OCI-LY7 (cell line): ENCODE measurements at regions not wholly inside any gene's neighbourhood (a gene's known extent, or its start where the extent isn't known, plus 50 kb on each side); places are given as distances from the start of the nearest gene placed in this dataset.
"Not testable (repeated sequence)": the region's sequence is repeated elsewhere in the genome, so short reads cannot be mapped to it uniquely, and the experiment has no call there.

Experiments
- BruUV-seq: library from RNA; stranded (reverse); fragments of 400-500 nt; replicated peaks from 2 replicates; lab custom pipeline; 2021; lab: Mats Ljungman, UMichigan
- CTCF ChIA-PET: fragments of 300-600 bp; sonication (Branson Sonifier 250); formaldehyde crosslinking; loops from one replicate; lab custom pipeline; 2022; ENCODE audit warnings: antibody characterized with exemption; ENCODE audit not compliant: unreplicated experiment; lab: Charles Lee
- POLR2A ChIA-PET: fragments of 300-600 bp; sonication (Branson Sonifier 250); formaldehyde crosslinking; loops from one replicate; lab custom pipeline; 2022; ENCODE audit warnings: antibody characterized with exemption; lab: Charles Lee
- DNase-seq: peaks from one replicate; pipeline ENCODE4 v3.0.0-alpha.2; 2015; ENCODE audit warnings: low spot score
- H2AFZ ChIP-seq: fragments of 200-600 bp; sonication (generic), shearing (Covaris generic); 2 replicates; pipeline ENCODE4 v1.6.1; 2014; ENCODE audit warnings: mild to moderate bottlenecking, antibody characterized with exemption, low read length, moderate library complexity
- H3K27ac ChIP-seq: fragments of 200-600 bp; sonication (generic); 2 replicates; pipeline ENCODE4 v1.5.1; 2014; ENCODE audit warnings: mixed run types, low read depth, mild to moderate bottlenecking, moderate library complexity, low read length, inconsistent platforms; ENCODE audit not compliant: poor library complexity, severe bottlenecking
- H3K36me3 ChIP-seq: fragments of 200-600 bp; sonication (generic); 2 replicates; pipeline ENCODE4 v1.6.1; 2014; ENCODE audit warnings: mild to moderate bottlenecking, antibody characterized with exemption, low read length, moderate library complexity, mixed read lengths; ENCODE audit not compliant: insufficient read depth
- H3K4me1 ChIP-seq: fragments of 200-600 bp; sonication (generic); 2 replicates; pipeline ENCODE4 v1.5.1; 2014; ENCODE audit warnings: mild to moderate bottlenecking, low read length; ENCODE audit not compliant: insufficient read depth, poor library complexity, severe bottlenecking
- H3K4me2 ChIP-seq: fragments of 200-600 bp; sonication (generic); 2 replicates; pipeline ENCODE4 v1.6.1; 2014; ENCODE audit warnings: mild to moderate bottlenecking, low read length
- H3K4me3 ChIP-seq: fragments of 200-600 bp; sonication (generic); 2 replicates; pipeline ENCODE4 v1.5.1; 2014; ENCODE audit warnings: mild to moderate bottlenecking, low read depth, low read length; ENCODE audit not compliant: poor library complexity, severe bottlenecking
- H3K79me2 ChIP-seq: fragments of 200-600 bp; sonication (generic); 2 replicates; pipeline ENCODE4 v1.6.1; 2016; ENCODE audit warnings: low read depth, mild to moderate bottlenecking, low read length, moderate library complexity, mixed read lengths; ENCODE audit not compliant: insufficient read depth
- H3K9me2 ChIP-seq: fragments of 200-600 bp; sonication (generic); 2 replicates; pipeline ENCODE4 v1.6.1; 2016; ENCODE audit warnings: mild to moderate bottlenecking, low read length, mixed read lengths; ENCODE audit not compliant: insufficient read depth
- H3K9me3 ChIP-seq: fragments of 200-600 bp; sonication (generic); 2 replicates; pipeline ENCODE4 v1.6.1; 2014; ENCODE audit warnings: mild to moderate bottlenecking, mixed run types, low read length, mixed read lengths
- H4K20me1 ChIP-seq: fragments of 200-600 bp; sonication (generic); 2 replicates; pipeline ENCODE4 v1.6.1; 2014; ENCODE audit warnings: mild to moderate bottlenecking, antibody characterized with exemption, low read length, moderate library complexity, mixed read lengths; ENCODE audit not compliant: insufficient read depth
- EZH2phosphoT487 ChIP-seq: fragments of 200-600 bp; sonication (generic); IDR thresholded peaks from 2 replicates; pipeline ENCODE4 v1.6.1; 2018; ENCODE audit warnings: low read depth, borderline replicate concordance, mild to moderate bottlenecking, mixed run types, antibody characterized with exemption, low read length, moderate library complexity, mixed read lengths
- intact Hi-C: fragments of 100-400 bp; cut with micrococcal nuclease; formaldehyde crosslinking; loops from one replicate; pipeline ENCODE4 v1.10.0; 2022; ENCODE audit not compliant: unreplicated experiment
- TF ChIP-seq, protein P1 (sequence below): fragments of 200-600 bp; sonication (generic); conservative IDR thresholded peaks from 2 replicates; pipeline ENCODE4 v1.5.1; 2014; ENCODE audit warnings: mild to moderate bottlenecking, antibody characterized with exemption, low read length, moderate library complexity, mixed read lengths

DNA sequence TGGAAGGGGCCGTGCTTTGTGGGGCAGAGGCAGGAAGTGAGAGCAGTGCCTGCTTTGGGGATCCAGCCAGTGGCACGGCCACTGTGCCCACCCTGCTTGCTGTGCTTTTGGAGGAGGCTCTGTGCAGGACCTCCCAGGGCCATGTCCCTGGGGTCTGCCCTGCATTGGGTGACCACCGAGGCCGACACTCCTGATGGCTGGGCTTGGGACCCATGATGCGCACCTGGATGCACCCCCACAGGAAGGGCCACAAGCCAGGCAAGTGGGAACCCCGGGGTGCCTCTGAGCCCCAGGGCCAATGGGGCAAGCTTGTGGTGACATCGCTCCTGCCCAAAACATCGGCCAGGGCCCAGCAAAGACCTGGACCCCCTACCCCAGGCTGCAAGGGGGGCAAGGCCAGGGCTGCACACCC lies 738.6 kb upstream of the GJE1 start:
- H3K4me2 ChIP-seq: no peak overlapping the region
- no peaks in the 10 kb centered on the region for H3K4me1 ChIP-seq
- intact Hi-C loops: no loop called here
- no peaks in the 10 kb centered on the region for H3K9me3 ChIP-seq
- H3K9me2 ChIP-seq: no peaks in the 10 kb centered on the region
- H3K27ac ChIP-seq: no peak overlapping the region
- H4K20me1 ChIP-seq: no peaks in the 10 kb centered on the region
- no peak for DNase-seq
- ChIA-PET POLR2A (interaction anchor here (0.6 kb wide), 1 partner anchor 153 kb away, joined by 3 read pairs; no protein-coding TSS in a partner anchor), CTCF (no interaction called here)
- TF ChIP-seq EZH2phosphoT487: no peak
- TF ChIP-seq, protein P1, sequence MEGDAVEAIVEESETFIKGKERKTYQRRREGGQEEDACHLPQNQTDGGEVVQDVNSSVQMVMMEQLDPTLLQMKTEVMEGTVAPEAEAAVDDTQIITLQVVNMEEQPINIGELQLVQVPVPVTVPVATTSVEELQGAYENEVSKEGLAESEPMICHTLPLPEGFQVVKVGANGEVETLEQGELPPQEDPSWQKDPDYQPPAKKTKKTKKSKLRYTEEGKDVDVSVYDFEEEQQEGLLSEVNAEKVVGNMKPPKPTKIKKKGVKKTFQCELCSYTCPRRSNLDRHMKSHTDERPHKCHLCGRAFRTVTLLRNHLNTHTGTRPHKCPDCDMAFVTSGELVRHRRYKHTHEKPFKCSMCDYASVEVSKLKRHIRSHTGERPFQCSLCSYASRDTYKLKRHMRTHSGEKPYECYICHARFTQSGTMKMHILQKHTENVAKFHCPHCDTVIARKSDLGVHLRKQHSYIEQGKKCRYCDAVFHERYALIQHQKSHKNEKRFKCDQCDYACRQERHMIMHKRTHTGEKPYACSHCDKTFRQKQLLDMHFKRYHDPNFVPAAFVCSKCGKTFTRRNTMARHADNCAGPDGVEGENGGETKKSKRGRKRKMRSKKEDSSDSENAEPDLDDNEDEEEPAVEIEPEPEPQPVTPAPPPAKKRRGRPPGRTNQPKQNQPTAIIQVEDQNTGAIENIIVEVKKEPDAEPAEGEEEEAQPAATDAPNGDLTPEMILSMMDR: no peak
- BruUV-seq: no TSS peak
- H3K36me3 ChIP-seq: no peaks in the 10 kb centered on the region
- H2AFZ ChIP-seq: no peak overlapping the region
- no peaks in the 10 kb centered on the region for H3K79me2 ChIP-seq
- no peak overlapping the region for H3K4me3 ChIP-seq

DNA sequence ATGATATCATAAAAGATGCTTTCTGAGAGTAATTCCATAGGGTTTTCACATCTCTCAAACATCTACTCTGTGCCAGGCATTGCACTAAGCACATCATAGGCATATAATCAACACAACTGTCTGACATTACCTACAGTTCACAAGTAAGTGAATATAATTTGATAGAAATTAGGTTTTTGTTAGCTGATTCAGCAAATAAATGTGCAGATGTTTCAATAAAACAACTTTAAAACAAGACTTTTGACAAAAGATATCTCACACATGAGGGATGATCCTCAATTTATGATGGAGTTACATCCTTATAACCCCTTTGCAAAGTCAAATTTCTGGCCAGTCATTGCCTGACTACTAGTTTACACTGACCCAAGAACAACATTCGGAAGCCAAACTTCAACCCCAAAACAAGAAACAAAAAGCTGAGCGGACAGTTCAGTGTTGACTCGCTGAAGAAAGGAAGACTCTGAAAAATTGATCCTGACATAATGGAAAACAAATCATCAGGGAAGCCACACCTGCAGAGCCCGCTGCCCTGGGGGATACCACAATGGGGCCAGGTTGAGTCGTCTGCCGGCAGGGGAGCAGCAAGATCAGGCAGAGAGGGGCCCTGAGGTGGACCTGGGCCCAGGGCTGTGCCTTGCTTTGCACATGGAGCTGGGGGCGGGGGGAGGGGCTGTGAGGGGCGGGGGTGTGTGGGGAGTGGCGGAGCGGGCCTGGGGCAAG lies 739.2 kb upstream of the GJE1 start:
- Histone ChIP-seq H3K9me3 (no peaks in the 10 kb centered on the region), H3K4me1 (no peaks in the 10 kb centered on the region), H3K4me3 (no peak overlapping the region), H2AFZ (no peak overlapping the region), H4K20me1 (no peaks in the 10 kb centered on the region), H3K36me3 (no peaks in the 10 kb centered on the region), H3K9me2 (no peaks in the 10 kb centered on the region), H3K4me2 (no peak overlapping the region), H3K79me2 (no peaks in the 10 kb centered on the region), H3K27ac (no peak overlapping the region)
- TF ChIP-seq, protein P1: no peak
- no peak for TF ChIP-seq EZH2phosphoT487
- BruUV-seq: no TSS peak
- no peak for DNase-seq
- ChIA-PET POLR2A (interaction anchor here (0.6 kb wide), 1 partner anchor 154 kb away, joined by 3 read pairs; no protein-coding TSS in a partner anchor), CTCF (no interaction called here)
- intact Hi-C loops: no loop called here

DNA sequence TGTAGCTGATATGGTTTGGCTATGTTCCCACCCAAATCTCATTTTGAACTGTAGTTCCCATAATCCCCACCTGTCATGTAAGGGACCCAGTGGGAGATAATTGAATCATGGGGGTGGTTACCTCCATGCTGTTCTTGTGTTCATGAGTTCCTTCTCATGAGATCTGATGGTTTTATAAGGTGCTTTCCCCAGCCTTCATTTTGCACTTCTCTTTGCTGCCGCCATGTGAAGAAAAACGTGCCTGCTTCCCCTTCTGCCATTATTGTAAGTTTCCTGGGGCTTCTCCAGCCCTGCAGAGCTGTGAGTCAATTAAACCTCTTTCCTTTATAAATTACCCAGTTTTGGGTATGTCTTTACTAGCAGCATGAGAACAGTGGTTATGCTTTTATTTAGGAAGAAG lies 741.6 kb upstream of the GJE1 start:
- CTCF ChIA-PET, DNase-seq, H3K4me1 ChIP-seq, H2AFZ ChIP-seq, intact Hi-C loops, H4K20me1 ChIP-seq, H3K9me3 ChIP-seq, H3K27ac ChIP-seq, H3K79me2 ChIP-seq, H3K9me2 ChIP-seq, H3K4me3 ChIP-seq, BruUV-seq, H3K4me2 ChIP-seq, H3K36me3 ChIP-seq: not testable (repeated sequence)
- POLR2A ChIA-PET: interaction anchor here (0.6 to 0.8 kb wide), 2 partner anchors 32 to 152 kb away, joined by 4 read pairs; no protein-coding TSS in a partner anchor
